Activated CD8-positive, alpha-beta memory T cell treated with anti-CD3 and anti-CD28 coated beads for 36 hours (primary cell): ENCODE measurements at regions not wholly inside any gene's neighbourhood (a gene's known extent, or its start where the extent isn't known, plus 50 kb on each side); places are given as distances from the start of the nearest gene placed in this dataset.

Experiments
- CTCF ChIA-PET: fragments of 350-600 bp; sonication (Branson Sonifier 250); formaldehyde crosslinking; loops from one replicate; lab custom pipeline; 2021; ENCODE audit warnings: antibody characterized with exemption; lab: Charles Lee
- POLR2A ChIA-PET: fragments of 350-600 bp; sonication (Branson Sonifier 250); formaldehyde crosslinking; loops from one replicate; lab custom pipeline; 2021; ENCODE audit warnings: antibody characterized with exemption; lab: Charles Lee

DNA sequence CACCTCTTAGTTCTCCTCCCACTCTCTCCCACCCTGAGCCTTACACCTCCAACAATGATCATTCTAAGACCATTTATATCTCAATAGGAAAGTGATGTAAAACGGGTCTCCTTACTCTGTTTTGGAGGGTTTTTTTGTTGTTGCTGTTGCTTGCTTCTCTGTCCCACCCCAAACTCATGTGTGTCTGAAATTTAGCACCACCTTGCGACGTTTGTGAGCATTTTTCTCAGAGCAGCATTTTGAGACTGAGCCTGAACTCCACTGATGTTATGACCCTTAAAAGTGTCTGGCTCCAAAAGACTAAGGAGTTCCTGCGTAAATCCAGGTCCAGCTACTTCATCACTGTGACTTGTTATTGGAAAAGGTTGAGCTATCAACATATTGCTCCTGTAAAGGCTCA is 155.0 kb downstream of the DAD1 start:
- CTCF ChIA-PET, result no interaction called here

DNA sequence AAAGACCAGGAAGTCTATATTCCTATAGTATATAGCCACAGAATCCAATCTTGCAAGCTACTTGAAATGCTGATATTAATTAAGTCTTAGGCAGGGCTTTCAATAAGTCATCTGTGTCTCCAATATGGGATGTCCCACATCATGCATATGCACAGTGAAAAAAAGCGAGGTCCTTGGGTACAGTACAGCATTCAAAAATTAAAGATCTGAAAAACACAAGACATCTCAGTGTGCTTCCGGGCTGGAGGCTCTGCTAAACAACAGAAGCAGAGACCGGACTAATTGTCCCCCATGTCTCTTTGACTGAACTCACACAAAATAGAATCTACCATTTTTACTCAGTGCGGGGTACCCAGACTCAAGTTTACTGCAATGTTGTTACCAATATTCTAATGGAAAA is 156.0 kb downstream of the DAD1 start:
- ChIA-PET POLR2A (no interaction called here), CTCF (no interaction called here)

More for the DNA sequence above, 155.0 kb downstream of the DAD1 start:
- POLR2A ChIA-PET, result no interaction called here

DNA sequence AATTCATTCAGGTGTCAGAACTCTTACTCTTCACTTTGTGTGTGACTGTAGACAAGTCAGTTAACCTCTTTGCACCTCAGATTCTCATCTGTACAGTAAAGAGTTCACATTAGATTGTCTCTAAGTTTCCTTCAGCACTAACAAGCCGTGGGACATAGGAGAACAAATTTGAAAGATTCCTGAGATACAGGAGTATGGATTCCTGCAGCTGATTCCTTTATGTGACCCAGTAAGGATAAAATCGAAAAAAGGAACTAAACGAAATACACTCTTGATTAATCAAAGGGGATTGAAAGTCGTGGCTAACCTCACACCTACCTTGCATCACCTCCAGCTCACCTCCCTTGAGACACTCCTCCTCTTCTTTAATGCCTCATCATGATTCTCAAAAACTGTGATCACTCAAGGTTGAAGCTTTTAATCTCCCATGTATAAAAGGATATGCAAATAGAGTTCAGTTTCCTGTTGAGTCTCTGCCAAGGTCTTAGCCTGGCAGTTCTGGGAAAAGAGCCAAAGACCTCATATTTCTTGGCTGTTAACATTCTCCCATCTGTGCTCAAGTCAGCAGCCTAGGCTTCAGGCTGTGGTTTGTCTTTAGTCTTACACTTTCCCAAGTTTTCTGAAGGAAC is 156.6 kb downstream of the DAD1 start:
- ChIA-PET POLR2A (no interaction called here), CTCF (no interaction called here)

DNA sequence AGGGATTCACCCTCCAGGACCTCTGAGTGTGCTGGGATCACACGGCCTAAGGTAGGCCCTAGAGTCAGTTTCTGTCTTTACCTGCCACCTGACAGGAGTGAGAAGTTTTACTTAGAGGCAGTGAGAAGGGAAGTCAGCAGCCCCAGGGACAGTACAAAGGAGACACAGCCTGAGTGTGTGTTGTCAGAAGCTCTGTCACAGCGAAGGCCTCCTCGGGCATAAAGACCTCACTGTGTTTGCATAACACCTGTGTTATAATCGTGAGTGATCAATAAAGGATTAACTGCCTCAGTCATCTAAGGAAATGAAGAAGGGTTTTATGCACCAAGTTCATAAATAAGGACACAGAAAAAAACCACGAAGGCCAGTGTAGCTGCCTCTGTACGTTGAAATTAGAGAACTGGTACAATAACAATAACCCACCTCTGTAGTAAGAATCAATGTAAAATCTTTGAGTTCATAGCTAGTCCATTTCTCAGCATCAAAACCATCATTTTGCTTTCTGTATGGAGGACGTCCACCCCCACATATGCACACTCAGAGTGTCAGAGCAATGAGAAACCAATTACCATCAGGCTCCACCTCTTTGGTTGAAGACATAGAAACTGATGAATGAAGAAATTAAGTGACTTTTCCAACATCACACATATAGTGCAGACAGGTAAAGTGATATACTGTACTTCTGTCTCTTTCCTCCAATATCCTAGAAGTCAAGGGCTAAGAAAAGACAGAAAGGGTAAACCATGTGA is 159.3 kb downstream of the DAD1 start:
- ChIA-PET POLR2A (no interaction called here), CTCF (no interaction called here)

DNA sequence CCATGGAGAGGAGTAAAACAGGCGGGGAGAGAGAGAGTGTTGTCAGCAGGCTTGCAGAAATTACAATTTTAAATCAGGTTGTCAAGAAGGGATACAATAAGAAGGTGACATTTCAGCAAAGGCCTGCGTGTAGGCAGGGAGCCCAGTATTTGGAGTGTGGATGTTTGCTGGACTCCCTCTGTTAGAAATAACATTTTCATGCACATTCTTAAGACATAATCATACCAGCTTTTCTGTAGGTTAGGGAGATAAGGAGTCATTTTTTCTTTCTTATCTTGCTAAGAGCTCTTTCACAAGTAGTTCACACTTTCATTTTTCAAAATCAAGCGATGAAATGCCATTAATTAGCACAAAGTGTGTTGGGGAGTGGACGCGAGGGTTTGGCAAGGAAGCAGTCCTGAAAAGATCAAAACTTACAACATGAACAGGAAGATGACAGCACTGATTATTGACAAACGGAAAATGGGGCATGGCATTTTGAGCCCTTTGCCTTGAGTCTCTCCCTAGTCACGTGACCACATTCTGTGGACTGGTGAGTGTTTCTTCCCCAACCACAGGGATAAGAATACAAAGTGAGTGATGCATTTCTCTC is 160.2 kb downstream of the DAD1 start:
- POLR2A ChIA-PET, result no interaction called here
- CTCF ChIA-PET, result no interaction called here

DNA sequence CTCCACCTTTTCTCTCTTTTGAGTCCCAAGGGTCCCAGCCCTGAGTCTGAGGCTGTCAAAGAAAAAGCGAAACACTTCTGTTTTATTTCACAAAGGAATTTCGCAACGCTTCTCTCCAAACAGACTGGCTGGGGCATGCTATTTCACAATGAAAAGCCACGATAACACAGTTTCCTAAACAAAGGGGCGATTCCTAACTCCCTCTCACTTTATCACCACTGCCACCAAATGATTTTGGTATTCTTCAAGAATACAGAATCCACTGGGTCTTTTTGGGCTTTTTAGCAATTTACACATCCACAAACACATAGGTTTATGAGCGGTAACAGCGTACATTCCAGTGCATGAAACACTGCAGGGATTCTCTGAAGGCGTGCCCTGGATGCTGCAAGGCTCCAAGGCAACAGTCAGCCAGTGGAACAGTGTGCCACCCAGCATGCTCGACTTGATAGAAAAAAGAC is 161.2 kb downstream of the DAD1 start:
- POLR2A ChIA-PET, result no interaction called here
- CTCF ChIA-PET, result no interaction called here

DNA sequence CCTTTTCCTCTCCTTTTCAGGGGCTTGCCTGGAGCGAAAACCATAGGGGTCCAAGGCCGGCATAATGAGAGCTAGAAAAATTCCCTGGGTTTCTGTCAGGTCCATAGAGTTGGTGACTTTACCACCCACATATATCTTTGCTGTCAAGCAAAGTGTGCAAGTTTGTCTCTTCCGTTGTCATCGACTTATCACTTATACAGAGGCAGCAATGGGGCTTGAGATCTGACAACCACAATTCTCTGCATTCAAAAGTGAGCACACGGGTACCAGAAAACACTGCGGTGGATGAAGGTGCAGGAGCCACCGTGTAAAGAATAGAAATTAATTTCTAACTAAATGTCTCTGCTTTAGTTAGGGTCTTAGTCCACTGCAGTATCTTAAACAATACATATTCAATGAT is 162.3 kb downstream of the DAD1 start:
- ChIA-PET CTCF (no interaction called here), POLR2A (no interaction called here)

DNA sequence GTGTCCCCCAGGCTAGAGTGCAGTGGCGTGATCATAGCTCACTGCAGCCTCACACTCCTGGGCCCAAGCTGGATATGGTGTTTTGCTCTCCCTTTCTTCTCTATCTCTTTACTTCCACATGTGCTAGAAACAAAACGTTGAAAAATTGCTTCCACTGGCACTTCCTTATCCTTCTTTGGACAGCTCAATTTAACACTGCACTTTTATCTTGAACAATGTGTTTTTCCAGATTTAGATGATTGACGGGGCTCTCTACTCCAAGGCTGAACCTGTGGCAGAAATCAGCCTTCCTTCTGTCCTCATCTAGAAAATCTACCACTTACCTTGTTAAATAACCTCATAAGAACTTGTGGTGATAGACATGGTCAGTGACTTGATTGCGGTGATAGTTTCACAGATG is 165.1 kb downstream of the DAD1 start:
- CTCF ChIA-PET, result no interaction called here
- POLR2A ChIA-PET, result no interaction called here

DNA sequence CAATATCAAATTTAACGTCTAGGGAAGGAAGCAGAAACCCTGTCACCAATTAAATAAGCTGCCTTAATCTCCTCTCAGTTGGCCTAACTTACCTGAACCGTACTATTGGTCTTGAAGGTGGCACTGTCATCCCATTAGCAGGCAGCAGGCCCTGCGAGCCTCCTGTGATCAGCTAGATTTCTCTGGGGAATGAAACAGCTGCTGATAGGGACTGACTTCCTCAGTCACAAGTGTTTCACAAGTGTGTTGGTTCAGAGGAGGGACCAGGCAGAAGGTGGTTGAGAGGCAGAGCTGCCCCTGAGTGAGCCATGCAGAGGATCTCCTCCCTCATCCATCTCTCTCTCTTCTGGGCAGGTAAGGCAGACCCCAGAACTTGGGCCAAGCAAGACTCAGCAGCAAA is 166.8 kb downstream of the DAD1 start:
- ChIA-PET CTCF (no interaction called here), POLR2A (no interaction called here)

DNA sequence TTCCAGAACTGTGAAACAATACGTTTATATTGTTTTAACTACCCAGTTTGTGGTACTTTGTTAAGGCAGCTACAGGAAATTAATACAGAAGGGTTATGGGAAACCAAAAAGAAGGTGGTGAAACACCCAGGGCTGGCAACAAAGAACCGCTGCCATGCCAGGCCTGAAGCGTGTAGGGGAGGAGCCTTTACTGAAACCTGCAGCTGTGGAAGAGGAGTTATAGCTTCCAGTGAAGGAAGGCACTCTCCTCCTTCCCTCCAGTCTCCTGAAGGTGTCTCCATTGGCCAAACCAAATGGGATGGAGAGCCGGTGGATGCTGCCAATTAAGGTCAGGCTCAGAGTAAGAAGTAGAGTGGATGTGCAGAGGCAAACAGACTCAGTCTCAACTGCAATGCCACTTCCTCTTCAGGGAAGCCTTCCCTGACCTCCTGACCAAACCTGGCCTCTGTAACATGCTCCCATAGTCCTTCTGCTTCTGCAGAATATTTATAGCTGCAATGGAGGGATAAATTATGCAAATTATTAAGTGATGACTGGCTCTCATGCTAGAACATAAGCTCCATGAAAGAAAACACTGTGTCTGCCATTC is 168.3 kb downstream of the DAD1 start:
- ChIA-PET CTCF (no interaction called here), POLR2A (no interaction called here)

DNA sequence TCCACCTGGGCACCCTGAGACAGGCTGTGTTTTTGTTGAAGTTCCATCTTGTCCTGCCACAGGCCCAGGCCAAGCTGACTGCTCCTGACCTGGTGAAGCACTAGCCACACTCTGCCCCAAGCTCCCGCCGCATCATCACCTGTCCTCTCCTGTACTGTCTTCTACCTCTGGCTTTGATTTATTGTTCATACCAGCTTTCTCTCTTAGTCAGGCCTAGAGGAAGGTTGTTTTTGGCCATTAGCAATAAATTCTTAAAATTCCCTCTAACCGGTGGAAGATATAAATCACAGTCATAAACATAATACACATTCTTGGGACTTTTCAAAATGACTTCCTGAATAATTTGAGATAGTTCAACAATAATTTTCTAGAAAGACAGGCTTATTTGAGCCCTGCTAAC is 169.4 kb downstream of the DAD1 start:
- ChIA-PET CTCF (no interaction called here), POLR2A (no interaction called here)

DNA sequence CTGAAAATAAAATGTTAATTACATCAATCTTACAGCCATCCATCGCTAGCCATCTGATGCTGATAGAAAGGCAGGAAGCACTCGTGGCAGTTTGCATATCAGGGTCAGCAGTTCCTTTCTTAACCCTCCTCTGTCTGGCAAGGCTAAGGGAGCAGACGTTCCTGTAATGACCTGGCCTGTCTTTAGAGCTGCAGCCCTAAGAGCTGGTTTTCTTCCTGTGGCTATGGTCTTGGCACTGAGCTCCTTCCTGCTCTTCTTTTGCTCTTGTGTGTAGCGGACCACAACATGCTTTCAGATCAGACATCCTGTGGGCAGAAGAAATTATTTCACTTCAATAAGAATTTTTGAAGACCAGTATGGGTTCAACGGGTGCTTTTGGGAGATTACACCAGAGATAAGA is 170.4 kb downstream of the DAD1 start:
- CTCF ChIA-PET, result no interaction called here
- POLR2A ChIA-PET, result no interaction called here

DNA sequence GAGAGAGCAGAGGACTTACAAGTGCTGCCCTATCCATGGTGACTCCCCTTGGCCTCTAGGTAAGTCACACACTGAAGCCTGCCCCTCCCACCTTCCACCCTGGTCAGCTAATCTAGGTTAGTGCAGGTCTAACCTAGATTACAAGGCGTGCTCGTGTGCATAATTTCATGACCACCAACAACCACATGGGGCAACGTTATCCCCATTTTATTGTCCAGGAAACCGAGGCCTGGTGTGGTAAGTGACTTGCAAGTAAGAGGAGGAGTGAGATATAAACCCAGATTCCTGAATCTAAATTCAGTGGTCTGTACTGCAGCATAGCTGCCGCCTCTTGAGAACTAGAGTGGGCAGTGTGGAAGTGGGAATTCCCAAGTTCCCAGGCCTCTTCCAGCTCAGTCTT is 171.1 kb downstream of the DAD1 start:
- ChIA-PET POLR2A (no interaction called here), CTCF (no interaction called here)

DNA sequence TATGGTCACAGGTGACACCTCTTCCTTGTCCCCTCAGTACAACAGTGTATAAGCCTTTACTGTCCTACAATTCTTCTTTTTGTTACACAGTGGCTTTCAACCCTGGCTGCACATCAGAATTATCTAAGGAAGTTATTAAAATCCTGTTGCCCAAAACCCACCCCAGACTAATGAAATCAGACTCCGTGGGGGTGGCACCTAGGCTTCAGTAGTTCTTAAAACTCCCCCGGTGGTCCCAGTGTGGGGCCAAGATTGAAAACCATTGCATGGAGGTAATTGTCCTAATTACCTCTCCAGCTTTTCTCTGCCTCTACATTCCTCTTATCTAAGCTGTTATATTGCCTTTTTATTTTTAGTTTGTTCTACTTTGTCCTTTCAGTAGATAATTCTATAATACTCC is 172.8 kb downstream of the DAD1 start:
- ChIA-PET POLR2A (no interaction called here), CTCF (no interaction called here)

DNA sequence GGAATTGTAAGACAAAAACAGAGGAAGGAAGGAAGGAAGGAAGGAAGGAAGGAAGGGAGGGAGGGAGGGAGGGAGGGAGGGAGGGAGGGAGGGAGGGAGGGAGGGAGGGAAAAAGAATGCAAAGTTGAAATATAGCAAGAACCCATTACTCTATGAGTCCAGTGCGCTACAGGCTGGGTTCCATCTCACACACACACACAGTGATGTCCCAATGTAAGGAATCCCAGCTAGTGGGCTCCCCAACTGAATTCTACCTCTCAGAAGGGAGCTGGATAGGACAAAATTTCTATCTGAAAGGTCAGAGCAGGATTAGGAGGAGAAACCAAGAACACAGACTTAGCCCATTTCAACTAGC is 173.4 kb downstream of the DAD1 start:
- ChIA-PET CTCF (no interaction called here), POLR2A (no interaction called here)

DNA sequence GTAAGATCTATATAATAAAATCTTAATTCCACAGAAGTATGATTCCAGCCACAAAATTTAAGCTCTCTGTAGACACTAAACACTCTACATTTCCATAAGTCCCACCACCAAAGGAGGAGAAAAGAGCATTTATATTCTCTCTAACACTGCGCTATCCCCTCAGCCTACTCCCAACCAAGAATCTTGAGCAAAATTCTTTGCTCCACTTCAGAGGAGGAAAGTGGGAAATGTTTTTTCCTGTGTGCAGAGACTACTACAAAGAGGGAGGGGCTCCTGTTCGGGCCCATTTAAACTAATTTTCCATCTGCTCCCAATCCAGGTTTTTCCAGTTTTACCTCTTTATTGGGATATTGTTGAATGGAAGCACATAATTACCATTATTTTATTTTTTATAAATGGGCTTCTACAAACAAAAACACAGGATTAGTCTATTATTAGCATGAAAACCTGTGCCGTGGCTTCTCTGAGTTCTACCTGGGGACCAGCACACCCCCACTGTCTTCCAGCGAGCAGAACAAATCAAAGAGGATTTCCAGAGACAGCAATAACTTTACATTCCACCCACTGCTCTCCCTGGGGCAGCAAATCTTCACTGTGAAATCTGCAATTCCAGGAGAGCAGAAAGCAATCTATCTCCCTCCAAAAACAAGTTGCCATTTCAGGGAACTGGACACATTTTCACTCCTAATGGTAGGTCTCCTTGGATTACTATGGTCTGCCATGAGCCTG is 174.0 kb downstream of the DAD1 start:
- ChIA-PET POLR2A (no interaction called here), CTCF (no interaction called here)

DNA sequence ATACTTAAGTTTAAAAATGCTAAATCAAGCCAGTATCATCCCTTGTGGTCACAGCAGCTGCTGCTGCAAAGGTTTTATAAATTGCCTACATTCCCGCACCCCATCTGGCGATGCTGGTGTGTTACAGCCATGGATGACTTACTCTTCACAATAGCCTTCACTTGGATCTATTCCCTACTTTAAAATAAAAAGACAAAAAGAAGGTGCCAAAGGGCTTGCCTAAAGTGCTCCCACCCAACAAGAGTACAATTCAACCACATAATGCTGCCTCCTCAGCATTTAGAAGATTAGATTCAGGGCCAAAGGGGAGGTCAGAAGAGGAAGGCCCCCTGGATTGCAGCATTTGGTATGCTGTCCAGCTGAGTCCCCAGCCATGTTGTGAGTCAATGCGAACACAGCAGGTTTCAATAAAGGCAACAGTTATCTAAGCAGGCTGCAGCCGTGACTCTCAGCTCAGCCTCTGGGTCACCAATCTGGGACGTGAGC is 176.1 kb downstream of the DAD1 start:
- CTCF ChIA-PET, result no interaction called here
- POLR2A ChIA-PET, result no interaction called here

DNA sequence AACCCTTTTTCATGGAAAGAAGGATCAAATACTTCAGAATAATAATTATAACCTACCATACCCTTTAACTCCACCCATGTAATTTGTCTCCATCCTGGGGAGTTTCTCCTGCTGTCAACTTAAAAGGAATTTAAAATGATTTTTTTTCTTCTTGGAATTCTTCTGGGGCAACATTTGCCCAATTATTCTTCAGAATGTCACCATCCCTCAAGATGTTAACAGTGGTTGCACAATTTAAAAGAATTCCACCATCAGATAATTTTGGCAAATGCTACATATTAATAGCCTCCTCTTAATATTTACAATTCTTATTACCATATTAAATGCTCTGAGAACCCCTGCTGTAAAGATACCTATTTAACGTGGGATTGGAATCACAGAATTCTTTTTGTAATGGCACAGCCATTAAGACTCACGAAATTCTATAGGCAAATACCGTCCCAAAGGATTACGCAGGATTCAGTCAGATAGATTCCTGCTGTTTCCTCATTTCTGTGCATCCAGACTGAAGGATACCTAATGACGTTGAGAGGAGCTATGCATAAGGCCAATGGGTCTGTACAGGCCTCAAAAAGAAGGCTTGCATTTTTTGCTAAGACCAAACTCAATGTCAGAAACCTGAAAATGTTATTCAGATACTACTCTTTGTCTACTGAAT is 177.5 kb downstream of the DAD1 start:
- CTCF ChIA-PET, result no interaction called here
- POLR2A ChIA-PET, result no interaction called here

DNA sequence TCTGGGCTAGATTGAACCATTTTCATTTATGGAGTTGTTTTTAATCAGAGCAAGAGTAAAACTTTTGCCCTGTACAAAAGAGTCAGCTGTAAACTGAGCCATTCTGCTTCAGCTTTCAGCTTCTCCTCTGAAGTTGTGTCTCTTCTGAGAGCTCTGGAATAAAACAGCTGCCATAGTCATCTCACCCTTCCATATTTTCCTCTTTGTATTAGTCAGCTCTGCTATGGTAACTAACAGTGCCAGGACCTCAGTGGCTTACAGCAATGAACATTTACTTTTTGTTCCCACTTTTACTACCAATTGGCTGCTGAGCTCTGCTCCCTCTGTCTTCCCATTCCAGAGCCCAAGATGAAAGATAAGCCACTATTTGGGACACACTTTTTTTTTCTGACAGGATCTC is 178.5 kb downstream of the DAD1 start:
- POLR2A ChIA-PET, result no interaction called here
- CTCF ChIA-PET, result no interaction called here

DNA sequence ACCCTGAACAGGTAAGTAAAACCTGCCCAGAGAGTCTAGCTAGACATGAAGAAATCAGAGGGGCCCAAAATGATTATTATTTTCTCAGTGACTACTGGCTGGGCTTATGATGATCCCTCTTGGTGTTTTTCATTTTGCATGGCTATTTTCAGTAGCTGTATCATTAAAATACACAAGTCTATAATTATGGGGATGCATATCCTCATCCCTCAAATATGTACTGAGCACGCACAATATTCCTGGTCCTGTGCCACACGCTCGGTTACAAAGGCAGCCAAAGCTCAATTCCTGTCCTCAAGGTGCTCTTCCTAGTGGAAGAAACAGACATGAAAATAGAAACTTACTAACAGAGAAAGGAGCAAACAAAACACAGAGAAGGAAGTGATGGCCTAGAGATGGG is 180.0 kb downstream of the DAD1 start:
- CTCF ChIA-PET, result no interaction called here
- POLR2A ChIA-PET, result no interaction called here
